HG03196 (cell line): ENCODE measurements at regions not wholly inside any gene's neighbourhood (a gene's known extent, or its start where the extent isn't known, plus 50 kb on each side); places are given as distances from the start of the nearest gene placed in this dataset.

Experiments
- ATAC-seq: cut with Tn5 transposase; IDR thresholded peaks from one replicate; pipeline ENCODE4 v1.9.1; 2021; ENCODE audit not compliant: unreplicated experiment

DNA sequence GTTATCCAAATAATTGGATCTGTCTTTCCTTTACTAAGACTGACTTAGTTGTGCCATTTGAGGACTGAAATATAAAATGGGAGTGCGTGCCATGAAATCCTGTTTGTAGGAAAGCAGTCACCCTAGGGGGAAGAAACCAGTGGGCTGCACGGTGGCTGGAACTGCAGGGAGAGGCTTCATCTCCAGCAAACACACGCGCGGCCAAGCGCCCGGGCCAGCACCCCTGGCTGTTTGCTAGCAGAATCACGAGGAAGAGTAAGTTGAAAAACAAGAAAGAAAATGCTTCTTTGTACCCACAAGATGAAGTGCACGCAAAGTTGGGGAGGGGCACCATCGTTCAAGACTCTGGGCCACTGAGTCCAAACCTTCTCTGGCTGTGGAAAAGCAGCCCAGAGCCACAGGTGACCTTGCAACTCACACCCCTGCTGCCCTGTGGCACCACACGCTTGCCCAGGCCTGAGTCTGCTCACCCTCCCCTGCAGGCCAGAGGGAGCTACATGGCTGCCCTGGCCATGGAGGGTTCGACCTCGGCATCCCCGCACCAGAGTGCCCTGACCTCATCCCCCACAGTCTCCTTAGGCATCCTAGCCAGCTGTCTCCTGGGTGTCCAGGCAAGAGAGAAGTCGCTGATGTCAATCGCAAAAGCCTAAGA, 55.2 kb downstream of the IRX2 start:
- no peak for ATAC-seq

DNA sequence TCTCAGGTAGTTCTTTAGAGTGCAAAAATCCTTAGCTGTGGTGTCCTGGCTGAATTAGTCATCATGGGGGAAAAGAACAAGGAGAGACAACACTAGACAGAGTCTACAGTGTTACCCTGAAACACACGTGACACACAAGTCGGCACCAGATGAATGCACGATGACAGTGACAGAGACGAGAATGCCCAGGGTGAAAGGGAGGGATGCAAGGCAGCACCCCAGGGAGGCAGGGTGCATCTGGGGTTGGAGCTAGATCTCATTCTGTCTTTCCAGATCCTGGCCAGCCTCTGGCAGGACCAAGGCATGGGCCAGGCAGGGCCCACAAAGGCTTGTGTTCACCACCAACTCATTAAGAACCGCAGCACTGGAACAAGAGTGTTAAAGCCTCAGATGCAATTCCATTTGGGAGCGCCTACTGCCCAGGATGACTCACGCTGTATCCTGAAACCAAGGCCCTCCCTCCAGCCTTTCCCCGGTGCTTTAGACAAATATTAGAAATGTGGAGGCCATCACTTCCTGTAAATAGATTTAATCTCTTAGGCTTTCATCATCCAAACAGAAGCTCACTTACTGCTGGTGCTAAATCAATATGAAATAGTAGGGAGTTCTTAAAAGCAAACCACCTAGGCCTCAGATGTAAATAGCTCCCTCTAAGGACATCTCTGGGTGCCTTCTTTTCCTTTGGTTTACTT, 56.1 kb downstream of the IRX2 start:
- ATAC-seq = no peak

DNA sequence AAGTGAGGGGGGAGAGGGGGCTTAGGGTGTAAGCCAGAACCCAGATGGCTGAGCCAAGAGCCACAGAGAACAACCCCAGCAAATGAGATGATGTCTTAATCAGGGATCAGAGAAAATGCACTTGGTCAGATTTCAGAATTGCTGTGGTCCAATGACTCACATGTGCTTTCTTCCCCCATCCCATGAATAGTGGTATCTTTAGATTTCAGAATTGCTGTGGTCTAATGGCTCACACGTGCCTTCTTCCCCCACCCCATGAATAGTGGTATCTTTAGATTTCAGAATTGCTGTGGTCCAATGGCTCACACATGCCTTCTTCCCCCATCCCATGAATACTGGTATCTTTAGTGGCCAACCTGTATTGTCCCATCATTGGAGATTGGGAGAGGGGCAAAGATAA, 59.9 kb downstream of the IRX2 start:
- ATAC-seq = no peak

DNA sequence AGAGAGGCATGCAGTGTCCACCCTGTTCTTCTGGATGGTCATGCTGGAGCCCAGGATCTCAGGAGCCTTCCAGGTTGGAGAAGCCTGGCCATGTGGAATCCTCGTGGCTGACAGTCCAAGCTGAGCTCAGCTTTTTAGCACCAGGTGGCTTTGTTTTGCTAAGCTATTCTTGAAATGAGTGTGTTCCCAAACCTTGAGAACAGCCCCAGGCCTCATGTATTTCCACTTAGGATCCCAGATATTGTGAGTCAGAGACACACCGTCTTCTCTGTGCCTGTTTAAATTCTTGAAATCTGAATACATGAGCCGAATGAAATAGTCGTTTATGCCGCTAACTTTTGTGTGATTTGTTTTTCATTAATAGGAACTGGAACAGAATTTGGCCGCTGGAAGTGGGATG, 61.2 kb downstream of the IRX2 start:
- no peak for ATAC-seq

DNA sequence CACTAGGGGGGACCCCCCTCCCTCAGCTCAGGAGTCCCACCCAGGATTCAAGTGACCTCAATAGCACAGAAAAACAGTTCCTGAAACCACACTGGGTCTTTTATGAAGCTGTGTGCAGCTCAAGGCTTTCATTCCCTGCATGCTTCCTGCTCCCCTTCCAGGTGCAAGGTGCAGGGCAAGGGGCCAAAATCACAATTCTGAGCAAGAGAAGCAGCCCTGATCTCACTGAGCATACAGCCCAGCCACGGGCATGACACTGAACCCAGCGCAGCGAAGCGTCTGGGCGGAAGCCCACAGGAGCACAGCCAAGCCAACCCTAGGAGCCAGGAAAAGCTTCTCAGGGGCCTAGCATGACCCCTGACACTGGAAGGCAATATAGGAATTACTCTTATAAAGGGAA, 62.9 kb downstream of the IRX2 start:
- ATAC-seq = no peak

DNA sequence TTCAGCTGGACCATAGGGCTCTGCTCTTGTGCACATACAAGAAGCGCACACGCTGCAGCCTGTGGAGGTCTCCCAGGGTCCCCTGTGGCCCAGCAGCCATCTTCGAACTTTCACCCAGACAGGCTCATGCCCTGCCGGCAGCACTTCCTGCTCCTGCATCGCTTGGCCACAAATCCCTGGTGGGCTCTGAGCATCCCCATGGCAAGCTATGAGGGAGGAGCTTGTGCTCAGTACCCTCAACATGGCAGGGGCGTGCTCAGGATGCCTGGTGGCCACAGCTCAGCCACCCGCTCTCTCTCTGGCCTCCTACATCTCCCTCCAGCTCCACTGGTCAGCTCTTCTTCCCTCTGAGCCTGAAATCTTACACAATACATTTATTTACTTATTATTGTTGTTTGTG, 63.7 kb downstream of the IRX2 start:
- no peak for ATAC-seq

DNA sequence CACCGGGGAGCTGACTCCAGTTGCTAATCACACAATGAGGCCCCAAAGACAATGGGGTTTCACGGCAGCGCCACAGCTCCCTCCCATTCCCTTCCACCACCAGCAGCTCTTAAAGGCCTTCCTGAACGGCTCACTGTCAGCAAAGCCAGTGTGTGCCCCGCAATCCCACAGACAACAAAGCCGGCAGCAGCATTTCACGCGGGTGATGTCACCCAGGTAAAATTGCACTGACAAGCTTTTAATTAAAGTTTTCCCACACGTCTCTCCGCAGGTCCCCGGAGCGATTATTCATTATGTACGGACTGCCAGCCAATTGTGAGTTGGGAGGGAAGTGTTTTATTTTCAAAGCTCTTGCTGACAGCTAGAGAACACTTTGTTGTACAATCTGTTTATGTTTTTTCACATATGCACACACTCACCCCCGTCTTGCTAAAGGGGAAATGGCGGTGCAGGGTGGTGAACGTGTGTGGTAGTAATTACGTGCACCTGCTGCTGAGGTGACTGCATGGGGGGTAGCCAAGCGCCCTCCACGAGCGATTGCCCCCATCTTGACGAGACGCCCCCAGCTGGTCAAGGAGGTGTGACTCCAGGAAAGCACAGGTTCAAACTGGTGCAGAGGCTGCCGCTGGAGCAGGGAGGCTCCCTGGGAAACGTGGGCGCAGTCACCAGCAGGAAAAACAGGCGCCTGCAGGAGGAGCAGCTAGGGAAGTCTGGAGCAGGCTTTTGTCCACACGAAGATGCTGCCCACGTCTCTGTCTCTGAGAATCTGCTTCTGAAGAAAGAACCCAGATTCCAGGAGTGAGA, 65.0 kb downstream of the IRX2 start:
- ATAC-seq = no peak

DNA sequence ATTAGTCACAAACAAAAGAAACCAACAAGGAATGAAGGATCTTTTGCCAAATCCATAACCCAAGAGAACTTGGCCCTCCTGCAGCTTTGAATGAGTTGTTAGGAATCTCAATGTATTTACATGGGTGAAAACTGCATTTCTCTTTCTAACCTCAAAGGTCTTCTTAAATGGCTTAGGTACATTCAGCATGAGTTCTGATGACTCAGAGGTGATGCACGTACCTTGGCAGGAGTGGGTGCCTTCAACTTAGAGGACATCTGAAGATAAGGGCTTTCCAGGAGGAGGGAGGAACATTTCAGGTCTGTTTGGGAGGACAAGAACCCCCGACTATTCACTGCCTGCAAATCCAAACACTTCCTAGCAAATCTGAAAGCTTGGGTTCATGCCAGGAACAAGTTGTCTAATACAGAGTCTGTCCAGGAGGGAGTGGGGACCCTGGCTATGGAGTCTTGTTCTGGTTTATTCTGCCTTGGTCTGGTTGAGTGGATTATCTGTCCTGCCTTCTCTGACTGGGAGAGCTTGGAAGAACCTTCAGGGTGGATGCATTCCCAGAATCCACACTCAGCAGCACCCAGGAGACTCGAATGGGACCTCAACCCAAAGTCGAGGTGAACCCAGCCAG, 65.7 kb downstream of the IRX2 start:
- no peak for ATAC-seq

DNA sequence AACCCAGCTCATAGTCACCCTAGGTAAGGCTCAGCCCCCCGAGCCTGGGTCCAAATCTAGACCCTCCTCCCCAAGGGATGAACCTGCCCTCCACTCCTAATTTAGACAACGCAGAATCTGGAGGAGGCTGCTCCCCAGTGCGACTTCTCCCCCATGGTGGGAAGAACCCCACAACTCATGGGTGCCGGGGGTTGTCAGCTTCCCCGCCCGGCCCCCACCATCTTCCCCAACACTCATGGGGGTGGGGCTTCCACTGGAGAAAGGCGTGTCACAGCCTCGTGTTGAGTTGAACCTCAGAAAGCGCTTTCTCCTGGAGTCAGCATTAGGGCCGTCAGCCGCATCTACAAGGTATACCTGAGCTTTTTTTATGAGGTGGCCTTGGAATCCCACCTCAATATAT, 66.9 kb downstream of the IRX2 start:
- ATAC-seq = no peak

DNA sequence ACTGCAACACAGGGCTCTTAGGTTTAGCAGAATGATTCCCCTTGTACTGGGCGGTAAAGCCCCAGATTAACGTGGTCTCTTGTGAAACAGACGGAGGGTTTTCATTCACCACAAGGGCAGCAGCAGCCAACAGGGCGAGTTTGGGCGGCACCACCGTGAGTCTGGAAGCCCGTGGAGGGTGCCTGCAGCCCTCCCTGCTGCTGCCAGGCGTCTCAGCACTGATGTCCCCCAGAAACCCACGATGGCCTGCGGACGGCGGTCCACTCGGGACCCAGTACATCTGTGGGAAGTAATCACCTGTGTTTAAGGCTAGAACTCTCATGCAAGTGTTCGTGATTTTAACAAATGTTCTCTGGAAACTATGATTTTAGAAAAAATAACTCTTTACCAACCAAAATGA, 67.8 kb downstream of the IRX2 start:
- no peak for ATAC-seq

DNA sequence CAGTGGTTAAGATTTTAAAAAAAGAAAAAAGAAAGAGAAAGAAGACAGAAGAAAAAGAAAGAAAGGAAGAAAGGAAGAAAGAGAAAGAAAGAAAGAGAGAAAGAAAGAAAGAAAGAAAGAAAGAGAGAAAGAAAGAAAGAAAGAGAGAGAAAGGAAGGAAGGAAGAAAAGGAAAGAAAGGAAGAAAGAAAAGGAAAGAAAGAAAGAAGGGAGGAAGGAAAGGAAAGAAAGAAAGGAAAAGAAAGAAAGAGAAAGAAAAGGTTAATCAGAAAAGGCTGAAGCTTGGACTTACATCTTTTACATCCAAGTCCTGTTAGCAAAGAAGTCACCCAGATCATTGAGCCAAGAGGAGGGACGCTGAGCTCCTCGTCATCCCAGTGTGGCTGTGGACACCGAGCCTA, 70.0 kb downstream of the IRX2 start:
- ATAC-seq = no peak

DNA sequence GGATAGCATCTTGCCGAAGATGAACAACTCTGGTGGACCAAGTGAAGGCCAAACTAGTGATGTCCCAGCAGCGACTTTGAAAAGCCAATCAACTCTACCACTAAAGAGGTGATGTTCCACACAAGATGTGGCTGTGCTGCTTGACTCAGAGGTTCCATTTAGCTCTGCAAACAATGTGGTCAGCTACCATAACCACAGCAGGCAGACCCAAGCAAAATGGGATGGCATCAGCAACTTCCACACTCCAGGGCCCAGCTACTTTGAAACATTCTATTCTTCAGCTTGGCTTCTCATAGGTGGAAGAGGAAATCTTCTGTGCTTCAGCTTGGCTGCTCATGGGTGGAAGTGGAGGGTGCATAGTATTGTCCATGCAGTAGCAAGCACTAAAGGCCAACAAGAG, 70.5 kb downstream of the IRX2 start:
- no peak for ATAC-seq

DNA sequence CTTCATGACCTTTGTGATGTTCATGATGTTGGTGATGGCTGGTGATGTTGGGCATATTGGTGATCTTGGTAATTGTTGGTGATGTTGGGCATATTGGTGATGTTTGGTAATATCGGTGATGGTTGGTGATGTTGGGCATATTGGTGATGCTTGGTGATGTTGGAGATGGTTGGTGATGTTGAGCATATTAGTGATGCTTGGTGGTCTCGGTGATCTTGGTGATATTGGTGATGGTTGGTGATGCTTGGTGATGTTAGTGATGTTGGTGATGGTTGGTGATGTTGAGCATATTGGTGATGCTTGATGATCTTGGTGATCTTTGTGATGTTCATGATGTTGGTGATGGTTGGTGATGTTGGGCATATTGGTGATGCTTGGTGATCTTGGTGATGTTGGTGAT, 73.8 kb downstream of the IRX2 start:
- no peak for ATAC-seq

DNA sequence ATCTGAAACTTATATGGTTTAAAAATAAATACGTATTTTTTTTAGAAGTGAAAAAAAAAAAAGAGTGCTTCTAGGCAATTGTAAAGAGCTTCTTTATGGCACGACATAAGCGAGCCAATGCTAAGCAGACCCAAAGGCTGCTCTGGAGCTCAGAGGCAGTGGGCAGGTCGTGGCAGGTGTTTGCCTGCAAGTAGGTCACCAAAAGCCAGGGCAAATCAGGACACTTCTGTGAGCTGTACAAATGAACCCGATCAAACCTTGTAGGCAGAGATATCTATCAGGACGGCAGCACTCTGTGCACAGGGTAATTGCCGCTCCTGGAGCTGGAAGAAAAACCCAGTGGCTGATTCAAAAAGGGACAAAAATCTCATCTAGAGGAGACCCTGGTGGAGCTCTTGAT, 75.9 kb downstream of the IRX2 start:
- ATAC-seq = no peak

DNA sequence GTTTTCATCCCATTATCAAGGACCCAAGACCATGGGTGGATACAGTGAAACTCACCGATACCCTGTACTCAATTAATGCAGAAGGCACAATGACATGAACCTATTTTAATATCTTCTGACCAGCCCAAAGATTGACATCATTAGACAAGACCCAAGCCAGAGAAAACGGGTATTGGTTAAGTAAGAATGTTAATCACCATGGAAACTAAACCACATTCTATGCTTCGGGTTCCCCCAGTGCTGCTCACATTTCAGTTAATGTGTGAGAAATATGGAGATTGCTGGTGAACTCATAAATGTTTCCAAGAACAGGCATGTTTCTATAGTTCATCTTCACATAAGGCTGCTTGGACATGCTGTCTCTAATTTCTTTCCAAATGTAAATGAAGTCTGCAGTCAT, 77.0 kb downstream of the IRX2 start:
- no peak for ATAC-seq

DNA sequence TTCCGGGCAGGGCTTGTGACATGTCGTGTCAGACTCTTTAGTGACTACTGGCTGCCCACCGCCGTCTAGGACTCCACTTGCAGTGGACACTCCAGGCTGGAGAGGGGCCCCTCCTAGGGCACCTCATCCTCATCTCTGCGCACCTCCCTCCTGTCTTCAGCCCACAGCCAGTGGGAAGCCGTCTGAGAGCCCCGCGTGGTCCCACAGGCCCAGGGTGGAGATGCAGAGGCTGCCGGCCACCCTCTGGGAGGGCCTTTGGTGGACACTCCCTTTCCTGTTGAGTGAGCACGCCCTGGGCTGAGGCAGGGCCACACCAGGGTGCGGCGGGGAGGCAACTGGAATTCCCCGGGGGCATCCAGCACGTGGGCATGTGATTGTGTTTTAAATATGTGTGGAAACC, 80.5 kb downstream of the IRX2 start:
- no peak for ATAC-seq

DNA sequence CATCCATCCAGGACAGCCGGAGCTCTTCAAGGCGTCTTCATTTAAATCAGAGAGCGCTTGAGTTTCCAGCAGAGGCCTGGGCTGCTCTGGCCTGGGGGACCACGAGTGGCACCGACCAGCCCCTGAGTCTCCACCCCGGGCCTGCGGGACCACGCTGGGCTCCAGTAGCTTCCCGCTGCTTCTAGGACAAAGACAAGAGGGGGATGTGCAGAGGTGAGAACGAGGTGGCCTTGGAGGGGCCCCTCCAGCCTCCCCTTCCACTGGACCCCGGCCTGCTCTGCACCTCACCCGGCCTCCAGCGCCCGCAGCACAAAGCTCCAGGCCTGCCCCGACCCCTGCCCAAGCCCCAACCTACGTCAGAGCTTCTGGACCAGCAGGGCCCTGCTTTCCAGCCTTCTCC, 81.6 kb downstream of the IRX2 start:
- no peak for ATAC-seq

DNA sequence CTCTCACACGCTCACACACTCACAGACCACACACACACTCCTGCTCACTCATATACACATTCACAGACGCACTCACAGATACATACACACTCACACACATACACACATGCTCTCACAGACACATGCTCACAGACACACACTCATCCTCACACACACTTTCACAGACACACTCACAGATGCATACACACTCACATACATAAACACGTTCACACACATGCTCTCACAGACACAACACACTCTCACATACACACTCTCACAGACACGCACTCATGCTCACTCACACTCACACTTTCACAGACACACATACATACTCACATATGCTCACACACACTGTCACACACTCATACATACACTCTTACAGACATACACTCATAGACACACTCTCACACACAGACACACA, 82.2 kb downstream of the IRX2 start:
- no peak for ATAC-seq

DNA sequence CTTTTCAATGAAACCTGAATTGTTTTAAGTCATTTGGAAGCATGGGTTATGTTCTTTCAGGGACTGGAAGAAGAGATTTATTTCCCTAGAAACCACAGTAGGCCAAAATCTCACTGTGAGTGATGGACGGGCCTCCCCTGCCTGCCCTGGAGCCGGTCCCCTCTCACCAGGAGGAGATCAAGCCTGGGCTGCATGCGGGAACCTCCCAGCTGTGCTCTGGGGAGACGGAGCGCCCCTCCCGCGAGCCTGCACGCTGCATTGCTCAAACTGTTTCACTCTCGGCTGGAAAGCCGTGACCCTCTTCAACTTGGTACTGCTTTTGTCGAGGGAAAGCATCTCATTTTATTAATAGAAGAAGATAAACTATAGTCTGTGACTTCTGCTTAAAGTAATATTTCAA, 85.4 kb downstream of the IRX2 start:
- ATAC-seq = no peak

DNA sequence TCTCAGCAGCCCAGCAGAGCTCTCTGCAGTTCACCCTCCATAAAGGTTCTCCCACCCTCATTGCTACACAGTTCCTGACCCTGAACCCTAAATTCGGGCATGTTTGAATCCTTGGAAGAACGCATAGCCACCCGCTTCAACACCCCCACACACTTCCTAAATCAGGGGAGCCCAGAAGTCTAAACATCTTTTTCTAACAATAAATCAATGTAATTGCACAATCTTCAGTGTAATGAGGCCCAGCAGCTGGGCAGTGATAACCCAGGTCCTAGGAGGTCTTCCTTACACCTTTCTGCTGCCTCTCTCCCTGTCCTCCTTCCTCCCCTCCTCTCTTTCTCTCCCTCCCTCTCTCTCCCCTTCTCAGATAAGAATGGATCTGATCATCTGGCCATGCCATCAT, 88.0 kb downstream of the IRX2 start:
- ATAC-seq = no peak

DNA sequence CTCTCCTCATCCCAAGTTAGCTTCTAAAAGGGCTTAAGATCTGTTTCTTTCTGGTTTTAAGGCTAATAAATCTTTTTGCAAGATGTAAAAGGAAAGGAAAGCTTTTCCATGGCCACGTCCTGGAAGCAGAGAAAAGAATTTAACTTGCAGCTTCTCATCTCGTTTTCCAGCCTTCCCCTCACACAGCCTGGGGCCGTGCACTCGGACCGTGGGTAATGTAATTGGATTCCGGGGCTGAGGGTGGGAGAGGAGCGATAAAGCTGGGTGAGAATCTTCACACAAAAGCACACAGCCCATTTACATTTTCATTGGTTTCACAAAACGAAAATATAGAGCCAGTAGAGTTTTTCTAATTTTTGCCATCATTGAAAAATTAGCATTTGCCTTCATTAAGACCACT, 91.2 kb downstream of the IRX2 start:
- no peak for ATAC-seq
